Stimulated activated CD8-positive, alpha-beta memory T cell treated with anti-CD3 and anti-CD28 coated beads, Interleukin-4, amount 100 ng/mL, for 24 hours (primary cell): ENCODE measurements at regions not wholly inside any gene's neighbourhood (a gene's known extent, or its start where the extent isn't known, plus 50 kb on each side); places are given as distances from the start of the nearest gene placed in this dataset.
"Not testable (repeated sequence)": the region's sequence is repeated elsewhere in the genome, so short reads cannot be mapped to it uniquely, and the experiment has no call there.

ENCODE experiments used
- DNase-seq: peaks from one replicate; pipeline ENCODE4 v3.0.0-alpha.2; 2020; ENCODE audit warnings: low read depth

DNA sequence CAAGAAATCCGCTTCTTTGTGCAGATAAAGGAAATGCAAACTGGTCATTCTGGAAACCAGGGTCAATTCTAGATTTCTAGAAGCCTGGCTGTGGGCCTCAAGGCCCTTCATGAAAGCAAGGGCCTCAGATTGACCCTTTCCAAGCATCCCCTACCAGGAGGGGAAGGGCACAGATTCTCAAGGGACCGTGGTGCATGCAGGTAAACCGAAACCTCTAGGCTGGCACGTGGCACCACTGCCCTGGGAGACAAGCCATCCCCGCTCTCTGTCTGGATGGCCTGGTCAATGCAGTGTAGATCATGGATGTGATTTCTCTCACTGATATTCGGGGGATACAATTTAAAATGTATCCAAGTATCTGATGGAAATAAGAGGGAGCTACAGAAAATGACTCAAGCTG, 69.4 kb downstream of the TOMM20 start:
- DNase-seq: no peak

- DNase-seq: no peak
Measured at GRCh38 chr1:235058695-235059094, 69.9 kb downstream of the TOMM20 start.

DNA sequence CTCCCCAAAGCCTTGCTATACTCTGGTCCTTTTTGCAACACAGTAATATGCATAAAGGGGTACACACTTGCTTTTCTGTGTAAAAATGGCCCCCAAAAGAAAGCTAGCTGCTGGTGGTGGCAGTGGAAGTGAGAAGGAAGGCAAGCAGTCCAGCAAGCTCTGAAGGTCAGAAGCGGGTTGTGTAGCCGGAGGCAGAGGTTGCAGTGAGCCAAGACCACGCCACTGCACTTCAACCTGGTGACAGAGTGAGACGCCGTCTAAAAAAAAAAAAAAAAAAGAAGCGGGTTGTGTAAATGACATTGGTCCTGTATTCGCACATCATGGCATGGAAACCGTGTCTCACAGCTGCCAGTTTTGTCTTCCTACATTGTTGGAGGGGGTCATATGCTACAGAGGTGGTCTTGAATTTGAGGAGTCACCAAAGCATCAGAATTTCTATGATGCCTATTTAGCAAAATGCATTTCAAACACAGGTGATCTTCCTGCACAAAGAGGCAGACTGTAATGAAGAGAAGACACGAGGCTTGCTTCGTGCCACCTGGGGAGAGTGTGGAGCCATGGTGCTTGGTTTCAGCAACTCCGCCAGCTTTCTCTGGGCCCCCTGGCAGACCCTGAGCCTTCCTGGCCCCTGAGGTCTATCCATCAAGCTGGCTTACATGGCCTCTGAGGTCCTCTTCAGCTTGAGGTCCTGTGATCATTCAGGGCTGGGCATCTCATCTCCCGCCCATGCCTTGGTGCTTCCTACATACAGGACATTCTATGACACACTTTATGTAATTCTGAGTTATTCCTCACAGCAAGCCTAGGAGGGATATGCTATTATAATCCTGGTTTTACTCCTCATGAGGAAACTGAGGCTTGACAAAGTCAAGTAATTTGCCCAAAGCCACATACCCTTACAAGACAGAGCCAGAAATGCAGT, 71.0 kb downstream of the TOMM20 start:
- no peak for DNase-seq

- DNase-seq: no peak
Measured at GRCh38 chr1:235056937-235057336, 71.7 kb downstream of the TOMM20 start.

DNA sequence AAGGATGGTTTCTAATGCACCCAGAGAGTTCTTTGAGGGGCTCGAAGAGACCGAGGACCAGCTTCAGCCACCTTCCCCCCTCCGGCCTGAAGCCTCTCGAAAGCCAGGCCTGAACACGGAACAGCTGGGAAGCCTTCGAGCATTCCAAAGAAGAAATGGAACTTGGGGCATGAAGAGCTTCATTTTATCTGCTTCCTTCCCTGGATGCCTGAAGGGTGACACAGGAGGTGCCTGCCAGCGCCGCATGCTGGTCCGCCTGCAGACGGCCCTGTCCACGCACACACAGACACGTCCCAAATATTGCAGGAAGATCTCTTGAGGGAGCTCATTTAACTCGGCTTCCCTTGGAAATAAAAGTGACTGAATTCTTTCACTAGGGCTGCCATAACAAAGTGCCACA, 73.7 kb downstream of the TOMM20 start:
- no peak for DNase-seq

- no peak for DNase-seq
Measured at GRCh38 chr1:235054466-235054865, 74.2 kb downstream of the TOMM20 start.

DNA sequence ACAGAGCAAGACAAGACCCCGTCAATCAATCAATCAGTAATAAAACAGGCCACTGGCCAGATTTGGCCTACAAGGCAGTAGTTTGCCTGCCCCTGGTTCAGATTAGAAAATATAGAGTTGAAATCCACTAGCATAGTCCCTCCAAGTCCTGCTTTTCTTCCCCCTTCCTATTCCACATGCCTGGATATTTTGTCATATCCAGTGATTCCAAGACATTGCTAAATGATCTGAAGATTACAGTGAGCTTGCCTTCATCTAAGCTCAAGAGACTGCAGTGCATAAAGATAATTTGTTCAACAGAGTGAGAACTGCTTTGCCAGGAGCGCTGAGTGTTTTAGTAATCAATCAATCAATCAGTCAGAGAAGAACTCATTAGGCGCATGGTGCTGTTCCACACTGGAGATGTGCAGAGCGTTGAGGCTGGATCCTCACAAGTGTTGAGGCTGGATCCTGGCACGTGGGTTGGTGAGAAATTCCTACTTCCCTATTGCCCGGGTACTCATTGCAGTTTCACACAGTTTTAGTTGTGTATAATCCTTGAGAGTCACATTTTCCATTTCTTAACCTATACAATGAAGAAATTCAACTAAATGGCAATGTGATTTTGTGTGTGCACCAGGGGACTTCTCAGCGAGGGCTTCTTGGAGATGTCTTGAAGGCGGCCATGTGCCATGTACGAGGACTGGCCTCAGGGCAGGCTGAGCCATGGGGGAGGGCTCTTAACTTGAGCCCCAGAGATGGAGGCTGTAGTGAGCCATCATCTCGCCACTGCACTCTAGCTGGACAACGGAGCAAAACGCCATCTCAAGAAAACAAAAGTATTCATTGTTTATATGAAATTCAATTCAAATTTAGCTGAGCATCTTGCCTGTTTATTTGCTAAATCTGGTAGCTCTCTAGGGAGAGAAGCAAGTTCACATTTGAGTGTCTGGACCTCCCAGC, 76.3 kb downstream of the TOMM20 start:
- no peak for DNase-seq

DNA sequence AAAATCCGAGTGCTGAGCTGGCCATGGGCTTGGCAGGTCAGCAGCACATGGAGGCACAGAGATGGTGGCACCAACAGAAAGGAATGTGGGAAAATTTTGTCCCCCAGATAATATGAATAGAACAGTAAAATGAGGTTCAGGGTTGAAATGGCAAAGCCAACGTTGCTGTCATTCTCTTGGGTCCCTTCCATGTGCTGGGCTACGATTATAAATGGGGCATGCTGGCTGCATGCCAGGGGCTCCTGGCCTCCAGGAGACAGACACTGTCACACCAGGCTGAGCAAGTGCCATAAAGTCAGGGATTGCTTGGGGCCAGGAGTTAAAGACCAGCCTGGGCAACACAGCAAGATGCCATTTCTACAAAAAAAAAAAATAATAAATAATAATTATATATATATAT, 77.1 kb downstream of the TOMM20 start:
- no peak for DNase-seq

- no peak for DNase-seq
Measured at GRCh38 chr1:235050911-235051360, 77.7 kb downstream of the TOMM20 start.

- not testable (repeated sequence) for DNase-seq
Measured at GRCh38 chr1:235049716-235050378, 78.8 kb downstream of the TOMM20 start.

DNA sequence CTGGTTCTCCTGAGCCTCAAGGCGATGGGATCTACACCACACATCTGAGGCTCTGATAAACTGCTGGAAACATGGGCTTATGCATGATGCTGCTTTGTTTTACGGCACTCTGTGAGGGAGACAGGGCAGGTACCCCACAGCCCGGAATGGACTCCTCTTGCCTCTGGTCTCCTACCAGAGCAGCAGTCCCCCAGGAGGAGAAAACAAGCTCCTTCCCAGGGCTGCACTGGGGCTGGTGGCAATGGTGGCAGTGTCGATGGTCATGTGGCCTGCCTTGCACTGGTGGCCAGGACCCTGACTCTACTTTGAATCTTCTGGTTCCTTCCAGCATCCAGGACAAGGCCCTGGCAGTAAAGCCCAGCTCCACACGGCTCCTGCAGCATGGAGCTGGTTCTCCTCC, 79.4 kb downstream of the TOMM20 start:
- DNase-seq: no peak

- no peak for DNase-seq
Measured at GRCh38 chr1:235047331-235047871, 81.2 kb downstream of the TOMM20 start.

- no peak for DNase-seq
Measured at GRCh38 chr1:235045921-235046601, 82.6 kb downstream of the TOMM20 start.

- no peak for DNase-seq
Measured at GRCh38 chr1:235045034-235045690, 83.5 kb downstream of the TOMM20 start.

- DNase-seq: no peak
Measured at GRCh38 chr1:235043234-235043633, 85.4 kb downstream of the TOMM20 start.

DNA sequence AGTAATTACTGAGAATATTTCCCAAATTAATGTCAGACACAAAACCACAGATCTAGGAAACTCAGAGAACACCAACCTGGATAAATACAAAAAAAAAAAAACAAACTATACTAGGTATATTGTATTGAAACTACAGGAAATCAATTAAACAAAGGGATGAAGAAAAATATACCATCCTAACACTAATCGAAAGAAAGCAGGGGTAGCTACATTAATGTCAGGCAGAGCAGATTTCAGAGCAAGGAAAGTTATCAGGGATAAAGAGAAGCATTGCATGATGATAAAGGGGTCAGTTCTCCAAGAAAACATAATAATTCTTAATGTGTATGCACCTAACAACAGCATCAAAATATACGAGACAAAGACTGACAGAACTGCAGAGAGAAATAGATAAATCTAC, 89.9 kb downstream of the TOMM20 start:
- no peak for DNase-seq

GRCh38 chr1:235035928-235036327, 92.7 kb downstream of the TOMM20 start:
- DNase-seq: no peak

DNA sequence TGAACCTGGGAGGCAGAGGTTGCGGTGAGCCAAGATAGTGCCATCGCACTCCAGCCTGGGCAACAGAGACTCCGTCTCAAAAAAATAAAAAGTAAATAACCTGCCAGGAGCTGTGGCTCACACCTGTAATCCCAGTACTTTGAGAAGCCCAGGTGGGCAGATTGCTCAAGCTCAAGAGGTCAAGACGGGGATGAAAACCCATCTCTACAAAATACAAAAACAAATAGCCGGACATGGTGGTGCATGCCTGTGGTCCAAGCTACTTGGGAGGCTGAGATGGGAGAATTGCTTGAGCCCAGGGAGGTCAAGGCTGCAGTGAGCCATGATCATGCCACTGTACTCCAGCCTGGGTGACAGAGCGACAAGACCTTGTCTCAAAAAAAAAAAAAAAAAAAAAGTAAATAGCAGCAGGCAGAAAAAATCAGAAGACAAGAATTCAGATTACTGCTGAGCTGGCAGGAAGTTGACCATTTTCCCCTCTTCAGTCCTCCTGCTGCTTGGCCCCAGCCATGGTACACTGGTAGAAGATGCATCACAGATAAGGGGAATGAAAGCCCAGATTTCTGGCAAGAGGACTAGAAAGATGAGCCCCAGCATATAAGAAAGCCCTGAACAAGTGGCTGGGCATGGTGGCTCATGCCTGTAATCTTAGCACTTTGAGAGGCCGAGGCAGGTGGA, 97.6 kb downstream of the TOMM20 start:
- DNase-seq: no peak

- no peak for DNase-seq
Measured at GRCh38 chr1:235027862-235028250, 100.8 kb downstream of the TOMM20 start.
